GM21381 (cell line): ENCODE measurements at regions not wholly inside any gene's neighbourhood (a gene's known extent, or its start where the extent isn't known, plus 50 kb on each side); places are given as distances from the start of the nearest gene placed in this dataset.
"Not testable (repeated sequence)": the region's sequence is repeated elsewhere in the genome, so short reads cannot be mapped to it uniquely, and the experiment has no call there.

Source experiments
- ATAC-seq: cut with Tn5 transposase; IDR thresholded peaks from one replicate; pipeline ENCODE4 v1.9.1; 2021; ENCODE audit warnings: mild to moderate bottlenecking, moderate library complexity; ENCODE audit not compliant: unreplicated experiment

DNA sequence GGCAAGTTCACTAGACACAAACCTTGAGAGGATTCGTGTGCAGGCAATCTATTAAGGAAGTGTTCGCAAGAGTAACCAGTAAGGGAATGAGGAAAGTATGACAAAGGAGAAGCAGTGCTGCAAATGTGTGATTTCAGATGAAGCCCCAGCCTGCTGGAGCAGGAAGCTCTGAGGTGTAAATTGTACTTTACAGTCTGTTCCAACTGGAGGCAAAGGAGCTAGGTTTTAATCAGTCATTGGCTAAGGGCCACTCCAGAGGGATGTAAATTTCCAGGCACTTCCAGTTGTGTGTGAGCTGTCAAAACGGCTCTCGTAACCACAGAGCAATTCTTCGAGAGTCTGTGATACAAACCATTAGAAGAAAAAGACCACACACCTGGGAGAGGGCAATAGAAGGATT, 359.5 kb upstream of the FAM98A start:
- no peak for ATAC-seq

- ATAC-seq: no peak
These were observed 350.3 kb upstream of the FAM98A start for GRCh38 chr2:33949371-33949770.

- ATAC-seq: no peak
These were observed 347.1 kb upstream of the FAM98A start for GRCh38 chr2:33946193-33946592.

GRCh38 chr2:33933203-33933602, 334.1 kb upstream of the FAM98A start:
- no peak for ATAC-seq

DNA sequence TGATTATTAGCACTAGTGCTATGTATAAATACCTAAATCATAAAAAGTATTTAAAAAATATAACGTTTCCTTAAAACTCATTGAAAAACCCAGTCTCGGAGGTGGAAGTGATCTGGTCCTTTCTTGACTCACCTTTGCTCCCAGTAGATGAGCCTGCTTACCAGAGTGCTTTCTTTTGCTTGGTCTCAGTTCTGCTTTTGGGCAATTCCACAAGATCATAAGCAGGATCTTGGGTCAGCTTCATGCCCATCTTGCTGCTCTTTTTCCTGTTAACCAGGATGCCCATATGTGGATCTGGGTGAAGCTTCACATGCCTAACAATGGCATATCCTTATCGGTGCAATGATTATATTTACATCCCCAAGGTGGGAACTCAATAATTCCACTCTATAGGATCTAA, 332.1 kb upstream of the FAM98A start:
- no peak for ATAC-seq

GRCh38 chr2:33929467-33929866, 330.4 kb upstream of the FAM98A start:
- peak; percentile 96 for ATAC-seq

DNA sequence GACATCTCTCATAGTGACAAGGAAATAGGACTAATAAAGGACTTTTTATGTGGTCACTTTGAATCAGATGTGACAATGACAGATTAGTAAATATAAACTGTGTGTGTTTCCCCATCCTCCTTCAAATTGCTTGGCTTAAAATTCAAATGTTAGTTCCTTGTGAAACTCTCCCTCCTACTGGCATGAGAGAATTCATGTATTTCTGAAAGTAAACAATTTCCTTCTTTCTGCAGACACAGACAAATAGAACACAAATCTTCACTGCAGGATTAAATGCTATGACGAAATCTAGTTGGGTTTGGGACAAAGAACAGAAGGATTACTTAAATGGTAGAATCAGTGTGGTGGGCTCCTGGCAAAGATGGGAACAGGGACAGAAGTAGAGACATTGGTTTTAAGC, 328.7 kb upstream of the FAM98A start:
- ATAC-seq: no peak

DNA sequence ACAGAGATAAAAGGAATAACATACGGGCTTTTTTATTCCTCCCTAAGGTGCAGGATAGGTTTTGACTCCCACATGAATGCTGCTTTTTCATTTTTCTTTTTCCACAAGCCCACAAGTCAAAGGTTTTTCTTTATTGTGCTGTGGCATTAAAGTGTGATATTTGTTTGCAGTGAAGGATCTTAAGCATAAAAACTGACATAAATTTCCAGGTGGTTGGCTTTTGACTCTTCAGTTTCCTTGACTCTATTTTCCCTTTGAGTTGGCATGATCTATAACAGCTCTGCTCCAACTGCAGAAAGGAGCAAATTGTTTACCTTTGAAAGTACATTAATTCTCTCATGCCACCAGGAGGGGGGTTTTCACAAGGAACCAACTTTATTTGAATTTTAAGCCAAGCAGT, 326.2 kb upstream of the FAM98A start:
- no peak for ATAC-seq

GRCh38 chr2:33924586-33925169, 325.6 kb upstream of the FAM98A start:
- no peak for ATAC-seq

GRCh38 chr2:33917252-33917651, 318.2 kb upstream of the FAM98A start:
- no peak for ATAC-seq

GRCh38 chr2:33913071-33913616, 314.0 kb upstream of the FAM98A start:
- ATAC-seq: no peak

GRCh38 chr2:33911327-33911726, 312.2 kb upstream of the FAM98A start:
- ATAC-seq: no peak

DNA sequence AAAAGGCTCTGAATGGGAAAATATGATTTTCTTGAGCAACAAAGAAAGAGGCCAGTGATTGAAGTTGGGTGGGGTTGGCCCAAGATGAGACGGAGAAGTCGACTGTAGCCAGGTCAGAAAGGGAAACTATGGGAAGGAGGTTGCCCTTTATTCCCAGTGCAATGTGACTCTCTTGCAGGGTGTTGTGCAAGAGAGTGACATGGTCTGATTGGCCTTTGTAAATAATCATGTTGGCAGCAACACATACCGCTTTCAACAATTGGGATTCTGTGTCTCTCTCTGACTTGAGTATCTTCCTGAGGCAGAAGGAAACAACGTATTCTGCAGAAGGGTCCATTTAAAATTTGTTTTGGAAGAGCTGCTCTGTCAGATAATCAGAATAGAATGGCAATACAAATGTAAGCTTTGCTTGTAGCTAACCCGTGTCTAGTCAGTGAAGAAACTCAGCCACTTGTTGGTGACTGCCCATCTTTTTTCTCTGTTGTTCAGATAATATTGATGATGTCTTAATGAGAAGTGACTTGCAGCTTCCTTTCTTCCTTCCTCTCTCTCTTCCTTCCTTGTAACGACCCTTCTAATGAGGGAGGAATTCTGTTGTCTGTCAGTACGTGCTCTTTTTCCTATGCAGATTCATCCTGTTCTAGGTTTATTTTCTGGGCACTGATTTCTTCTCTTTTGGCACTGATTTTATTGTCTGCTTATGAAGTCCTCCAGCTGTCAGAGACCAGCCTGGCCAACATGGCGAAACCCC, 311.0 kb upstream of the FAM98A start:
- no peak for ATAC-seq

GRCh38 chr2:33907866-33908265, 308.8 kb upstream of the FAM98A start:
- no peak for ATAC-seq

- ATAC-seq: not testable (repeated sequence)
These were observed 307.0 kb upstream of the FAM98A start for GRCh38 chr2:33906129-33906528.

DNA sequence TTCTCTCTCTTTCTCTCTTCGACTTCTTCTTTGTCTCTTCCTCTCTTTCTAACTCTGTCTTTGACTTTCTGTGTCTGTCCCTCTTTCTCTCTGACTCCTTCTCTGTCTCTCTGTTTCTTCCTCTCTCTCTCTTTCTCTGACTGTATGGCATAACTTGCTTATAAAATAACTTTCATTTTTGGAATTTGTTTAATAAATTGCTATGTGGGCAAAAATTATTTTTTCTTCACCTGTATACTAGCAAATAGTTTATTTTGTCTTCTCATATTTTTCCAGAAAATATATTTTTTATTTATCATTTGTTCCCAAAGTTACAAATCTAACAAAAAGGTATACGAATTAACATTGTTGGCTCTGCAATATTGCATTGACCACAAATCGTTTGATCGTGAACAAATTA, 305.7 kb upstream of the FAM98A start:
- no peak for ATAC-seq

GRCh38 chr2:33903701-33904100, 304.6 kb upstream of the FAM98A start:
- ATAC-seq: no peak

GRCh38 chr2:33903215-33903614, 304.1 kb upstream of the FAM98A start:
- ATAC-seq: no peak

DNA sequence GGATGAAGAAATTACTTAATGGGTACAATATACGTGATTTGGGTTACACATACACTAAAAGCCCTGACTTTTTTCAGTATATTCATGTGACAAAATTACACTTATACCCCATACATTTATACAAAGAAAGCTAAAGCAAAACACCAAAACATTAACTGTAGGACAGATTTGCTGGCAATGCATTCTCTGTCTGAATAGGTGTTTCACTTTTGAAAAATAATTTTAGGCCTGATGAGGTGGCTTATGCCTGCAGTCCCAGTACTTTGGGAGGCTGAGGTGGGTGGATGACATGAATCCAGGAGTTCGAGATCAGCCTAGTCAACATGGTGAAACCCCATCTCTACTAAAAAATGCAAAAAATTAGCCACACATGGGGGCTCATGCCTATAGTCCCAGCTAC, 301.5 kb upstream of the FAM98A start:
- ATAC-seq: no peak

GRCh38 chr2:33897741-33898140, 298.6 kb upstream of the FAM98A start:
- ATAC-seq: no peak

- no peak for ATAC-seq
These were observed 294.7 kb upstream of the FAM98A start for GRCh38 chr2:33893824-33894223.

GRCh38 chr2:33891616-33892015, 292.5 kb upstream of the FAM98A start:
- ATAC-seq: no peak

DNA sequence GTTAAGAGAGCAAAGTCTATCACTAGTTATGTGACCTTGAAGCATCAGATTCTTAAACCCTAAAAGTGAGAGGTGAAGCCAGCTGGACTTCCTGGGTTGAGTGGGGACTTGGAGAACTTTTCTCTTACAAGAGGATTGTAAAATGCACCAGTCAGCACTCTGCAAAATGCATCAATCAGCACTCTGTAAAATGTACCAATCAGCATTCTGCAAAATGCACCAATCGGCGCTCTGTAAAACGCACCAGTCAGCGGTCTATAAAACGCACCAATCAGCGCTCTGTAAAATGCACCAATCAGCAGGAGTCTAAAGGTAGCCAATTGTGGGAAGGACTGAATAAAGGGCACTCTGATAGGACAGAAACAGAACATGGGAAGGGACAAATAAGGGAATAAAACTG, 291.6 kb upstream of the FAM98A start:
- ATAC-seq: no peak
